HG02571 (cell line): ENCODE measurements at regions not wholly inside any gene's neighbourhood (a gene's known extent, or its start where the extent isn't known, plus 50 kb on each side); places are given as distances from the start of the nearest gene placed in this dataset.
"Not testable (repeated sequence)": the region's sequence is repeated elsewhere in the genome, so short reads cannot be mapped to it uniquely, and the experiment has no call there.

Experiments used
- ATAC-seq: cut with Tn5 transposase; IDR thresholded peaks from one replicate; pipeline ENCODE4 v1.9.1; 2021; ENCODE audit warnings: mild to moderate bottlenecking, moderate library complexity; ENCODE audit not compliant: unreplicated experiment

GRCh38 chr13:65744836-65745235 is 1485.3 kb downstream of the PCDH9 start:
- no peak for ATAC-seq

GRCh38 chr13:65733110-65733509 is 1497.0 kb downstream of the PCDH9 start:
- ATAC-seq = no peak

- no peak for ATAC-seq
Measured at GRCh38 chr13:65727070-65727469, 1503.1 kb downstream of the PCDH9 start.

- ATAC-seq = no peak
Measured at GRCh38 chr13:65725006-65725405, 1505.1 kb downstream of the PCDH9 start.

GRCh38 chr13:65724226-65724625 is 1505.9 kb downstream of the PCDH9 start:
- ATAC-seq = no peak

GRCh38 chr13:65722506-65722905 is 1507.6 kb downstream of the PCDH9 start:
- no peak for ATAC-seq

- ATAC-seq = no peak
Measured at GRCh38 chr13:65719831-65720230, 1510.3 kb downstream of the PCDH9 start.

GRCh38 chr13:65710514-65710913 is 1519.6 kb downstream of the PCDH9 start:
- no peak for ATAC-seq

- ATAC-seq = no peak
Measured at GRCh38 chr13:65697843-65698242, 1532.3 kb downstream of the PCDH9 start.

GRCh38 chr13:65679240-65679639 is 1550.9 kb downstream of the PCDH9 start:
- no peak for ATAC-seq

- no peak for ATAC-seq
Measured at GRCh38 chr13:65677906-65678305, 1552.2 kb downstream of the PCDH9 start.

GRCh38 chr13:65675383-65675782 is 1554.8 kb downstream of the PCDH9 start:
- not testable (repeated sequence) for ATAC-seq

- no peak for ATAC-seq
Measured at GRCh38 chr13:65670014-65670625, 1560.0 kb downstream of the PCDH9 start.

- no peak for ATAC-seq
Measured at GRCh38 chr13:65660731-65661130, 1569.4 kb downstream of the PCDH9 start.

GRCh38 chr13:65656740-65657329 is 1573.3 kb downstream of the PCDH9 start:
- ATAC-seq = no peak

- ATAC-seq = no peak
Measured at GRCh38 chr13:65653613-65654012, 1576.5 kb downstream of the PCDH9 start.

GRCh38 chr13:65650321-65650720 is 1579.8 kb downstream of the PCDH9 start:
- no peak for ATAC-seq

GRCh38 chr13:65642996-65643395 is 1587.1 kb downstream of the PCDH9 start:
- no peak for ATAC-seq

- no peak for ATAC-seq
Measured at GRCh38 chr13:65642301-65642700, 1587.8 kb downstream of the PCDH9 start.

- ATAC-seq = peak; percentile 88
Measured at GRCh38 chr13:65638572-65639168, 1591.5 kb downstream of the PCDH9 start.

- no peak for ATAC-seq
Measured at GRCh38 chr13:65633806-65634205, 1596.3 kb downstream of the PCDH9 start.

GRCh38 chr13:65631078-65631477 is 1599.1 kb downstream of the PCDH9 start:
- no peak for ATAC-seq

GRCh38 chr13:65629926-65630325 is 1600.2 kb downstream of the PCDH9 start:
- ATAC-seq = no peak
